Medulla oblongata (tissue), 1 donor: ENCODE measurements at regions not wholly inside any gene's neighbourhood (a gene's known extent, or its start where the extent isn't known, plus 50 kb on each side); places are given as distances from the start of the nearest gene placed in this dataset.

Source experiments
- DNase-seq: peaks from one replicate; pipeline ENCODE4 v3.0.0-alpha.2; 2015; ENCODE audit errors: extremely low spot score

DNA sequence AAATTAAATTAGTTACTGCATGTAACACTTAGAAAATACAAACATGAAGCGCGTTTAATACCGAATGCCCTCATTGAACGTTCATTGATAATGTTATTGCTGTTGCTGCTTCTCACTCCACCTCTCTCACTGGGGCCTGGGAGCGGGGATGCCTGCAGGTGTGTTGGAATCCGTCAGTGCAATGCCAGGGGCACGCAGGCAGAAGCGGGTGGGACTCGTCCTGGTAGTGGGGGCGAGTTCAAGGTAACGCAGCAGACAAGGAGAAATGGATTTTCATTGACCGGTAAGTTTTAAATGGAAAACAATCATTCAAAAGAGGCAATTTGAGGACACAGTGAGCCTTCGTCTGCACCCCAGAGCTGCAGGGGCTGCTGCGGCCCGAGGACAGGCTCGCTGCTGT, 71.2 kb upstream of the AFDN start:
- no peak for DNase-seq

GRCh38 chr6:167756597-167756996, 70.1 kb upstream of the AFDN start:
- no peak for DNase-seq

GRCh38 chr6:167757249-167757648, 69.5 kb upstream of the AFDN start:
- DNase-seq, result no peak

DNA sequence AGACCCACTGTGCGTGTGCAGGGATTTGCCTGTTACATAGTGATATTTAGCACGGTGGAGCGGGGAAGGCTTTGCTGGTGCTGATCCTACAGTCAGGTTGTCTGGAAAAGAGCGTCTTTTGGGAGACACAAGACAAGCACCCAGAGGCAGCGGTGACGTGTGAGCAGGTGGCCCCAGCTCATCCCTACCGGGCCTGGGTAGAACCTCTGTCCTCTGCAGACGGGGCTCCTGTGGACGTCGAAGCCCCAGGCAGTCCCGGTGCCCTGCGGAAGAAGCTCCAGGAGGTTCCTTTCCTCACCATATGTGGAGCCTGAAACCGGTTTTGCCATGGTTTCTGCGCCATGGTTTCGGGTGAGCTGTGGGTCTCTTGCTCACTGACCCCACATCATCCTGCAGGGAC, 68.9 kb upstream of the AFDN start:
- DNase-seq, result no peak

DNA sequence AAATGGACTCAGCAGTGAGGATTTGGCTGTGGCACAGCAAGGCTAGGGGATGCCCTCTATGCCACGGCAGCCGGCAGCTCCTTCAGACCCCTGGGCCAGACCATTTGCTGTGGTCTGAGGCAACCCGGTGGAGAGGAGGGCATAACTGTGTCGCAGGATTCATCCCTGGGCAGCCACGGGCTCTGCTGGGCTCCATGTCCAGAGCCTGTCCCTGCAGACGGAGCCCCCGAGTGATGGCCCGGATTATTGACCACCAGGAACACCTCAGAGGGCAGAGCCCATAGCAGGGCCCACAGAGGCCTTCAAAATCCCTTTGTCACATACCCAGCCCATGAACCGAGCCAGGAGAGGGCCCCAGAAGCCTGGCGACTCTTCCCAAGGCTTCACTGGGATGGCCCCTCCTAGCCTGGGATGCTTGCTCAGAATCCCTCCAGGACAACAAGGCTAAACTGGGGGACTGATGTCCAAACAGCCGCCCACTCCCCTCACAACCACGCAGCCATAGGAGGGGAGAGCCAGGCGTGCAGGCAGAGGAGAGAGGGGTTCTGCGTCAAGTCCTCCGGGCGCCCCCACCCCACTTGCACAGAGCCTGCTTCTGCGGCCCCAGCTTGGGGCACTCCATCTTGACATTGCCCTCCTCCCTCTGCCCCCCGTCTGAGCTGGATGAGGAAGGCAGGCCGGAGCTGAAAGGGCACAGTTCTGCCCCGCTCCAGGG, 68.2 kb upstream of the AFDN start:
- no peak for DNase-seq

- DNase-seq, result no peak
These were observed 67.5 kb upstream of the AFDN start for GRCh38 chr6:167759206-167759605.

DNA sequence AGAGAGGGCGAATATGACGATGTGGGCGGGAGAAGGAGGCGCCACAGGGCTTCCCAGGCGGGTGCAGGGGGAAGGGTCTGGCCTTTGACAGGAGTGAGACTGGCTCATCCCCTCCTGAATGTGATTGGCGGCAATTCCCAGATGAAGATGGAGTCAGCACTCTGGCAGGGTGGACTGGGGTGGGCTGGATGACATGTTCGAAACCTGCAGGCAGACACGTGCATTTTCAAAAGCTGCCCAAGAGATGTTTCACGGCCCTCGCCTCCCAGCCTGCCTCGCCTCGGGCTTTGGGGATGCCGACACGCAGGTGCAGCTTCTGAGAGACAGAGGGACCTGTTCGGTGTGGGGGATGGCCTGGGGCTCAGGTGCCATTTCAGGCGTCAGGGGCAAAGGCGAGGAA, 66.8 kb upstream of the AFDN start:
- DNase-seq, result no peak

GRCh38 chr6:167760979-167761793, 65.5 kb upstream of the AFDN start:
- DNase-seq, result peak; percentile 80

DNA sequence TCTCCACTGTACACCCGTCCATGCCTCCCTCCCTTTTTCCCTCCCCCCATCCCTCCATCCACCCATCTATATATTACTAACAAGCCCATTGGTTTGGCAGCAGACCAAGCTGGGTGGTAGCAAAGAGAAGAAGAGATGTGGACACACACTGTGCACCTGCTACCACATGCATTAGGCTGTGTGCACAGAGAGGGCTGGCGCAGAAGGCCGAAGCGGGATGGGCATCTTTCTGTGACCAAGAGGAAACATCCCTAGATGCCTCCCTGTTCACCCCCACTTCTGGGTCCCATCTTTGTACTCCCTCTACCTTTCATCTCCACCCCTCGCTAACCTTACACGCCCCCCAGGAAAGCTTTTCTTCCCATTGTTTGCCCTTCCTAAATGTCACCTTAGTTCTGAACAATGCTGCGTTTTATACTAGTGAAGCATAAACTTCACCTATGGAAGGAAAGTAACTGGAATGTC, 64.9 kb upstream of the AFDN start:
- peak; percentile 14 for DNase-seq

DNA sequence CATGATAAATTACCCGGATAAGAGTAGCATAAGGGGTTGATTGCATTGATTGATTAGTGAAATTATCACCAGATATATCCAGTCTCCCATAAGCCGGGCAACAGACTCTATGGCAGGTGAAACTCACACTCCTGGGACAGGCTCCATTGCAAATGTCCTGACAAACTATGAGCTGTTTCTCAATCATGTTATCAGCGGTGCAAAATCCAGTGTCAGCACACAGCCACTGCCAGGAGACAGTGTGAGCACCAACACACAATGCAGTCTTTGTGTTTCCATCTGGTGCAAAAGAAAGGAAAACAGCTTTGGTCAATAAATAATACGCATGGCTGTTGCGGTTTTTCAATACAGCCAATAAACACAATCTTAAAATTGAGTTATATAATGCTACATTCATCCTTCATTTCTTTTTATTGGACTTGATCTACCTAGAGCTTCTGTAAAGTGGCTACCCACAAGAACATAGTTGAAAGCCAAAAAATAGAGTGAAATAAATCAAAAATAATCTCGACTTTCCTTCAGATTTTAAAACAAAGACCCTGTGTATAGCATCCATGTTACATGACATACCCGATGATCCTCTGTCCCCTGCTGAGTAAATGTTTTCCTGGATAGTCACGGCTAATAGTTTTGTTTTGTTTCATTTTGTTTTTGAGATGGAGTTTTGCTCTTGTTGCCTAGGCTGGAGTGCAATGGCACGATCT, 64.3 kb upstream of the AFDN start:
- DNase-seq, result peak; percentile 80

GRCh38 chr6:167763056-167763944, 63.4 kb upstream of the AFDN start:
- no peak for DNase-seq

DNA sequence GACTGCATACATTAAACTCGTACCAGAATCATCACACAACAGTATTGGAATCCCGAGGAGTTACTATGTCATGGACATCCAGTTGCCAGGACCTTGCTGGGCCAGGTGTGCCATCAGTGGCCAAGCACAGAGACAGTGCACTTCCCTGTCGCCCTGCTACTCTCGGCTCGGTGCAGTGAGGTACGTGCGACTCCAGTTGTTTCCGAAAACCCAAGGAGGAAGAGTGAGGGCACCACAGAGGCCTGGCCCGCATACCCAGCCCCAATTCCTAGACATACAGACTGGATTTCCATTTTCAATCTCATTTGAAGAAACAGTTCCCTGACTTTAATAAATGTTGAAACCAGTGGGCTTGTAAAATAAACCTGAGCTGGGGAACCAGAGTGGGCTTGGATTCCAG, 62.5 kb upstream of the AFDN start:
- no peak for DNase-seq

GRCh38 chr6:167764713-167765479, 61.8 kb upstream of the AFDN start:
- DNase-seq, result no peak

DNA sequence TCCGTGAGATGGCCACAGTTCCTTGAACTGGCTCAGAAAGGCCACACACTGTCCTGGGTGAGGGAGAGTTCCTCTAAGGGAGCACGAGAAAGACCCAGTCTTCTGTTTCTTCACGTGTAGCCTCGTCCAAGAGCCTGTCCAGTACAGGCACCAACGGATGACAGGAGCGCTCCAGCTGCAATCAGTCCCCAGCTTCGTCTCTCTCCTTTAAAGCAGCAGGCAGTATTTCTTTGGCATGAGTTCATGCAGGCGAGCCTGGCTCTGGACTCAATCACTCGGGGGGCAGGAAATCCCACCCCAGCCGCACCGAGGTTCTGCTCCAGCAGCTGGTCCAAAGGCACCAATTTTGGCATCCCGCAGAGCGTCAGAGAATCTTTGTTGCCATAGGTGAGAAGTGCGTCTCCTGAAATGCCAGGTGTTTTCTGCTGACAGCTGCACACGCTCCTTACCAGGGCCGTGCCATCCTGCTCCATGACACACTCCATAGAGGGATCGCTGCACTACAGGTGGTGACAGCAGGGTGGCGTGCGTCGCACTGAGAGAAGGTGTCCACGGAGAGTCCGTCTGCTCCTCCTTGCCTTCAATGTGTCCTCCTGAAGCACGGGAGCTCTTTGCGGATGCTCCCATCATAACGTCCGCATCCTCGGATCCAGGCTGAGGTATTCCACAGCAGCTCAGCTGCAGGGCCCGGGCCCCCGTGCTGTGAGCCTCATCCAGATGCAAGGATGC, 59.6 kb upstream of the AFDN start:
- no peak for DNase-seq

DNA sequence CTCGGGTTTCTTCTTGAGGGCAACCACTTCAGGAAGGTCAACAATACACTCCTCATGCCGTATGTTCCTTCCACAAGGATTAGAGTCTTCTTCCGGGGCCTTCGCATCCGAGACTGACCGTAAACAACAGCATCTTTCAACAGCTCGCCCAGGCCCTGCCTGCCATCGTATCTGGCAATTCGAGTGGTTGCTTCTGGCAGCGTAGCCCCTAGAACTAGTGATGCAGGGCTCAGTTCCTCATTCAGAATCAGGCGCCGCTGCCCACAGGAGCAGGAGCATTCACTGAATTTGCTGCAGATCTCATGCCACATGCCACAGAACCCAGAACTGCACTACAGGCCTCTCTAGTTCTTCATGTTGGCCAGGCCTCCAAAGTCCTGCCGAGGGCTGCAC, 59.0 kb upstream of the AFDN start:
- no peak for DNase-seq

- no peak for DNase-seq
These were observed 58.1 kb upstream of the AFDN start for GRCh38 chr6:167768471-167769215.

DNA sequence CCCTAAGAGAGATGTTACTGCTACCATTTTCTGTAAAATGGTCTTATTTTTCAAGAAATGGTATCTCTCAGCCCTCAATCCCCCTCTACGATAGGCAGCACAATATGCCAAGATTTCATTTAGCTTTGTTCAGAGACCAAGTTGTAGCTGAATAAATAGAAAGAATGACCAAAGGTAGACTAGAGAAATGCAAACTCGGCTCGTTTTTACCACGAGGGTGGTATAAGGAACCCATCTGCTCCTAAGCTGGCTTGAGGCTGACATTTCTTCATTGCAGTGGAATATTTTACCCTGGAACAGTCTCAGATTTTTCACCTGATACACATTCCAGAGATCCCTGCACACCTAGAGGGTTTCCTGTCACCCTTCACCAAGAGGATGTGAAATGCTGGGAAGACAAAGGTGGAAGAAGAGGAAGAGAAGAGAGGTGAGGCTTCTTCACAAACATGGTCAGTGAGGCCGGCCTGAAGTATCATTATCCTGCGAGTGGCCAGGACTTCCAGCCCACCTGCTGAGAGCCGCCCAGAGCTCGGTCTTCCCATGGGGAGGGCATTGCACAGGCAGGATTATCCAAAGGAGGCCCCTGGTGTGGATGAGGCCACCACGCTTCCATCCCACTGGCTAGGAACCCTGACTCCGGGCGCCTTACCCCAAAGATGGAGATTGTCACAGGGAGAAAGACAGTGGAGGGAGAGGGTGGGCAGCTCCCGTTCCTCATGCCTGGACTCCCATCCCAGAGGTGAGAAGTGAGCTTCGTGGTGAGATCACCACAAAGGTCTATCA, 57.1 kb upstream of the AFDN start:
- DNase-seq, result no peak

DNA sequence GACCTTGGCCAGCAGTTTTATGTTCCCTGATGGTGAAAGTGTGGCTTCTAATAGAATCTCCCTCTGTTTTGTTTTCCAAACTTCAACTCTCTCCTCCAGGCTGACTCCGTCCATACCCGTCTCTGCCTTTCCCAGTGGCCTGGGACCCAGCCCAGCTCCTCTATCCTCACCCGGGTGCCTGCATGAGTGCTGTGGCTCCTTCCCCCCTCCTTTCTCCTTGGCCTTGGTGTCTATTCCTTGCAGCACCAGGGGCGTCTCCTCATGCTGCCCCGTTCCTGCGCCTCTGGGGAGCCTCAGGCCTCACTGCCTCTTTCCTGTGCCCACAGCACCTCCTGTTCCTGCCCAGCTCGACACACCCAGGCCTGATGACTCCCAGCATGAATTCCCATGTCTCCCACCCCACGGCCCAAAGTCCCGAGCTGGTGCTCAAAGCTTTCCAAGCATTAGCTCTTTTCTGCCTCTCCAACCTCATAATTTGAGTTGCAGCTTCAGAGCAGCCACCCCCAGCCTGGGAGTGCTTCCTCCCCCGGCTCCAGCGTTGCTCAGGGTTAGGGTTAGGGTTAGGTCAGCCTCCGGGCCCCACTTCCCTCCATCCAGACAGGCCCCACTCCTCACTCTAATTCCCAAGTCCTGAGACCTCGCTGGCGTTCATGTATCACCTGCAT, 56.3 kb upstream of the AFDN start:
- DNase-seq, result no peak
